GM13977 (cell line): ENCODE measurements at regions not wholly inside any gene's neighbourhood (a gene's known extent, or its start where the extent isn't known, plus 50 kb on each side); places are given as distances from the start of the nearest gene placed in this dataset.

Source experiments
- DNase-seq: peaks from one replicate; pipeline ENCODE4 v3.0.0; 2012; ENCODE audit warnings: low spot score
- in situ Hi-C: fragments of 300-500 bp; cut with MboI; formaldehyde crosslinking; loops from one replicate; pipeline ENCODE4 v1.12.0; 2022; ENCODE audit warnings: low sequenced_read_pairs, low pct_unique_long_range_greater_than_20kb, mixed read lengths, inconsistent platforms; ENCODE audit not compliant: unreplicated experiment
- TF ChIP-seq, protein P1 (sequence below): IDR thresholded peaks from 2 replicates; pipeline ENCODE4 v1.5.1; 2012; ENCODE audit warnings: mild to moderate bottlenecking, control low read depth; ENCODE audit not compliant: insufficient read depth; ENCODE audit errors: extremely low read depth, missing control alignments

DNA sequence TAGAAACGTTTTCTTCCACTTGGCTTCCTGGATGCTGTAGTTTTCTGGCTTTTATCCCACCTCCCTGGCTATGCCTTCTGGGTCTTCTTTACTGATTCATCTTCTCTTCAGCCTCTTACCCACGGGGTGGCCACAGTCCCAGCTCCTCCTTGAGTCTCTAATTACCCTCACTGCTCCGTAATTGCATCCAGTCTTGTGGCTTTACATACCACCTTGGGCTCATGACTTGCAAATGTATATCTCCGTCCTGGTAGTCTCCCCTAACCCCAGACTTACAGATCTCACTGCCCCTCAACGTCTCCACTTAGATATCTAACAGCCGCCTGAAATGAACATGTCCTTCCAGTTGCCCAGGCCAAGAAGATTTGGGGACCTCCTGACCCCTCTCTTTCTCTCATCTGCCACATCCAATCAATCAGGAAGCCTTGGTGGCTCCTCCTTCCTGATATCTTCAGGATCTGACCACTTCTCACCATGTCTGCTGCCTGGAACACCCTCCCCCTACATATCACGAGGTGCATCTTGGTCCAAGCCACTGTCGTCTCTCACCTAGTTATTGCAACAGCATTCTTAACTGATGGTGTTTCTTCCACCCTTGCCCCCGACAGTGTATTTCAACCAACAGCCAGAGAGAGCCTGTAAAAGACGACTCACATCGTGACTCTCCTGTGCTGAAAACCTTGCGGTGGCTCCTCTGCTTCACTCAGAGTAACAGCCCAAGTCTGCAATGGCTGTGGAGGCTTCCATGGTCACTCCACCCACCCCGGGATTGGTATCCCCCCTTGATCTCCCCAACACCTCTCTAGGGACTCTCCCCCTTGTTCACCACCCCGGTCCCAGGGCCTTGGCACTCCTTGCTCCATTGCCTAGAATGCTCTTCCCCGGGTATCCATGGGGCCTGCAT, 219.0 kb upstream of the POU3F1 start:
- DNase-seq = no peak
- TF ChIP-seq, protein P1, sequence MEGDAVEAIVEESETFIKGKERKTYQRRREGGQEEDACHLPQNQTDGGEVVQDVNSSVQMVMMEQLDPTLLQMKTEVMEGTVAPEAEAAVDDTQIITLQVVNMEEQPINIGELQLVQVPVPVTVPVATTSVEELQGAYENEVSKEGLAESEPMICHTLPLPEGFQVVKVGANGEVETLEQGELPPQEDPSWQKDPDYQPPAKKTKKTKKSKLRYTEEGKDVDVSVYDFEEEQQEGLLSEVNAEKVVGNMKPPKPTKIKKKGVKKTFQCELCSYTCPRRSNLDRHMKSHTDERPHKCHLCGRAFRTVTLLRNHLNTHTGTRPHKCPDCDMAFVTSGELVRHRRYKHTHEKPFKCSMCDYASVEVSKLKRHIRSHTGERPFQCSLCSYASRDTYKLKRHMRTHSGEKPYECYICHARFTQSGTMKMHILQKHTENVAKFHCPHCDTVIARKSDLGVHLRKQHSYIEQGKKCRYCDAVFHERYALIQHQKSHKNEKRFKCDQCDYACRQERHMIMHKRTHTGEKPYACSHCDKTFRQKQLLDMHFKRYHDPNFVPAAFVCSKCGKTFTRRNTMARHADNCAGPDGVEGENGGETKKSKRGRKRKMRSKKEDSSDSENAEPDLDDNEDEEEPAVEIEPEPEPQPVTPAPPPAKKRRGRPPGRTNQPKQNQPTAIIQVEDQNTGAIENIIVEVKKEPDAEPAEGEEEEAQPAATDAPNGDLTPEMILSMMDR = no peak
- in situ Hi-C loops = no loop called here

DNA sequence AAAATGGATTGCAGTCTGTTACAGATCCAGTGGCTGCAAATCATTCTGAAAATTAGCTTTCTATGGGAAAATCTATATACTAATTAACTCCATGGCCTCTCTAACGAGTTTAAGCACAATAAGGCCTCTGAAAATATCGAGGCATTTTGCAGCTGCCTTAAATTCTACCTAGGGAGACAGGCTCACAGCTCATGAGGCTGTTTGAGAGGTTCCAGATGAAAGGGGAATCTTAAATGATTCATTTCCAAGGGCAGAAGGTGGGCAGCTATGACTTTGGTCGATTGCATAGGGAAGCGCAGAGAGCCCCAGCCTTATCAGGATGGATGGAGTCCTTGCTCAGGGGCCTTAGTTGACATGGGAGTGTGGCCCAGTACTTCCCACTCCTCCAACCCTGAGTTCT, 216.8 kb upstream of the POU3F1 start:
- in situ Hi-C loops = no loop called here
- DNase-seq = no peak
- TF ChIP-seq, protein P1 = no peak

DNA sequence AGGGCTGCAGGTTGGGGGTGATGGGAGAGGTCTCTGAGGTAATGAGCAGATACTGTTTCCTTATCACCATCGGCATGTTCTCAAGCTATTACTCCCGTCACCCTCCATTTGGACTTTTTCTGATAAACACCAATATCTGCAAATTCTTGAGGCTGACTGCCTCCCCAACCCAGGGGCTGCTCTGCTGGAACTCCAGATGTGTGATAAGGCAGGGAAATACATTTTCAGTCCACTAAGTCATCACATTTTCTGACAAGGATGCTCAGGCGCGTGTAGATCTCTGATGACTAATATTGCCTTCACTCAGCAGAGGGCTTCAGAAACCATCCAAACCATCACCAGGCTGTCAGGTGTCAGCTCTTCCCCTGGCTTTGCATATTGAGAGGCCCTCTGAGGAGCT, 215.0 kb upstream of the POU3F1 start:
- TF ChIP-seq, protein P1 = no peak
- in situ Hi-C loops = no loop called here
- no peak for DNase-seq

DNA sequence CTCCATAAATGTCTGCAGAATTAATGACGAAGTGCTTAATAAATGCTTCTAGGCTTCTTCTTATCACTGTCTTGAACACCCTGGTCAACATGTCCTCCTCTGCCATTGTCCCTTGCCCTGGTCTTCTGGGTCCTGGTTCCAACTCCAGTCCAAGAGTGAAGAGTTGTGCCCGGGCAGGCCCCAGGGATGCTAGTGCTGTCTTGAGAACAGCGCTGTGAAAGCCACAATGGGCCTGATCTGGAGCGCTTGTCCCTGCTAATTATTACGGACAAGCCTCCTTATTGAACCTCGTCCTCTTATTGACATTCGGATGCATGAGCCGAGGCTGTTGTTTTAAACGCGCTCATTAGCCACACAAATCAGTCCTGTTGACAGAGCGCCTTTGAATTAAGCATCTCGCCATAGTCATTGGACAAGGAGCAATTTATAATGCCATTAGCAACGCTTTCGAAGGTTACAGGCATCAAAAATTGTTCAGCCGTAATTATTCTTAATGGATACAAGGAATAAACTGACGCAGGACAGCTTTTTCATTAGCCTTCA, 211.6 kb upstream of the POU3F1 start:
- no peak for DNase-seq
- TF ChIP-seq, protein P1 = no peak
- in situ Hi-C loops = no loop called here

DNA sequence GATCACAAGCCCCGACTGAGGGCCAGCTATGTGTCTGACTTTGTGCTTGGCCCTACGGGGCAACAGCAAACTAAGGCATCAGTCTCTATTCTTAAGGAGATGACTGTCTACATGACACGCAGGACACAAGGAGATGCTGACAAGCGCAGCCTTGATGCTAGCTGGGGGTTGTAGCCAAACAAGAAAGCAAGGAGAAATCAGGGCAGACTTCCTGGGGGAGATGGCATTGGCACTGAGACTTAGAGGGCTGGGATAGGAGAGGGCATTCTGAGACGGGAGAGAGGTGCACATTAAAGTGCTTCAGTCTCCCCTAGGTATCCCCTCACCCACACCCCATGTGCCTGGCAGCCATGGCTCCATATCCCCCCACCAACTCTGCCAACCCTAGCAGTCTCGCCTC, 210.8 kb upstream of the POU3F1 start:
- TF ChIP-seq, protein P1 = no peak
- DNase-seq = no peak
- in situ Hi-C loops = no loop called here

DNA sequence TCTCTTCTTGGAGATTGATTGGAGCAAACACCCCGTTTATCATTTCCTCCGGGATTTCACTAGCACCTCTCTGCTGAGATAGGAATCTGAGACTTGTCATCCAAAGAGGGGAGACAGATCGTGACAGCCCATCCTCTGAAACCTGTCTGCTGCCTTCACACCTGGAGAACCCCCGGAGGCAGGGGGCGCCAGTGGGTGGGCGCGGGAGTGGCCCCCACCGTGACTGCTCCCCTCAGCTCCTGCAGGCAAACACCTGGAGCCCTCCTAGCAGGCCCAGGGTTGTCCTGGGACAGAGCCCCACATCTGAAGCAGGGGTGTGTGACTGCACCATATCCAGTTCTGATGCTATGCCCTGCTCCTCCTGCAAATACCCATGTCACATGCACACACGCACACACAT, 209.5 kb upstream of the POU3F1 start:
- in situ Hi-C loops = no loop called here
- no peak for DNase-seq
- TF ChIP-seq, protein P1 = peak; percentile 5
